ENCODE measurements at regions not wholly inside any gene's neighbourhood (a gene's known extent, or its start where the extent isn't known, plus 50 kb on each side); places are given as distances from the start of the nearest gene placed in this dataset.
"Not testable (repeated sequence)": the region's sequence is repeated elsewhere in the genome, so short reads cannot be mapped to it uniquely, and the experiment has no call there.

- not testable (repeated sequence) for DNase-seq
Measured at GRCh38 chr2:22186261-22186828, 1062.6 kb downstream of the TDRD15 start.

- no peak for DNase-seq
Measured at GRCh38 chr2:22189893-22190480, 1066.2 kb downstream of the TDRD15 start.

GRCh38 chr2:22194218-22194617, 1070.5 kb downstream of the TDRD15 start:
- DNase-seq, result no peak

- no peak for DNase-seq
Measured at GRCh38 chr2:22196806-22197205, 1073.0 kb downstream of the TDRD15 start.

- DNase-seq, result no peak
Measured at GRCh38 chr2:22198381-22199283, 1074.9 kb downstream of the TDRD15 start.

- DNase-seq, result no peak
Measured at GRCh38 chr2:22199994-22200393, 1076.2 kb downstream of the TDRD15 start.

- no peak for DNase-seq
Measured at GRCh38 chr2:22209545-22209944, 1085.8 kb downstream of the TDRD15 start.

- DNase-seq, result no peak
Measured at GRCh38 chr2:22213237-22213636, 1089.5 kb downstream of the TDRD15 start.

- no peak for DNase-seq
Measured at GRCh38 chr2:22215517-22215916, 1091.7 kb downstream of the TDRD15 start.

- no peak for DNase-seq
Measured at GRCh38 chr2:22217881-22218280, 1094.1 kb downstream of the TDRD15 start.

GRCh38 chr2:22221006-22221405, 1097.2 kb downstream of the TDRD15 start:
- DNase-seq, result no peak

GRCh38 chr2:22238967-22239366, 1115.2 kb downstream of the TDRD15 start:
- no peak for DNase-seq

- no peak for DNase-seq
Measured at GRCh38 chr2:22247466-22247865, 1123.7 kb downstream of the TDRD15 start.

- DNase-seq, result no peak
Measured at GRCh38 chr2:22248851-22249250, 1125.1 kb downstream of the TDRD15 start.

GRCh38 chr2:22253171-22253570, 1129.4 kb downstream of the TDRD15 start:
- no peak for DNase-seq

GRCh38 chr2:22261165-22261564, 1123.8 kb upstream of the KLHL29 start:
- no peak for DNase-seq

GRCh38 chr2:22270341-22270740, 1114.6 kb upstream of the KLHL29 start:
- DNase-seq, result no peak

- DNase-seq, result no peak
Measured at GRCh38 chr2:22273853-22274252, 1111.1 kb upstream of the KLHL29 start.

- no peak for DNase-seq
Measured at GRCh38 chr2:22274661-22275060, 1110.3 kb upstream of the KLHL29 start.

- DNase-seq, result no peak
Measured at GRCh38 chr2:22276696-22277095, 1108.3 kb upstream of the KLHL29 start.

GRCh38 chr2:22279541-22279940, 1105.4 kb upstream of the KLHL29 start:
- no peak for DNase-seq

GRCh38 chr2:22281033-22281432, 1103.9 kb upstream of the KLHL29 start:
- no peak for DNase-seq

GRCh38 chr2:22282220-22282619, 1102.8 kb upstream of the KLHL29 start:
- DNase-seq, result no peak

- DNase-seq, result no peak
Measured at GRCh38 chr2:22282916-22283315, 1102.1 kb upstream of the KLHL29 start.

Measured in cerebellar nuclear complex (tissue), 1 donor.